ENCODE measurements at regions not wholly inside any gene's neighbourhood (a gene's known extent, or its start where the extent isn't known, plus 50 kb on each side); places are given as distances from the start of the nearest gene placed in this dataset.

DNA sequence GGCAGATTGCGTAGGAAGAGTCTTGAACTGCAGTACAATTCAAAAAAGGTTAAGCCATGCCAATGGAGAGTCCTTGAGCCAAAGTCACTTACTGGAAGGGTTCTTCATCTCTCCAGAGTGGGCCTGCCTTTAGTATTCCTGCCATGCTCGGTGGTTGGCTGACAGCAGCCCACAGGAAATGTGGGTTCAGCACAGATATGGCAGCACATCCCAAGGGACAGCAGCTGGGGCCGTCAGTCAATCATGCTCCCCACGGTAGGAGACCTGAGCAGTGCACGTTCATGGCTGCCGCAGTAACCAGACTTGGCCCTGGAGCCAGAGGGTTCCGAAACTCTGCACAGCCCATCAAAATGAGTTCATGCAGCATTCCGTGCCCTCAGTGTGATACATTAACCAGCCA lies 63.6 kb upstream of the SIRPA start:
- TF ChIP-seq, protein P1, sequence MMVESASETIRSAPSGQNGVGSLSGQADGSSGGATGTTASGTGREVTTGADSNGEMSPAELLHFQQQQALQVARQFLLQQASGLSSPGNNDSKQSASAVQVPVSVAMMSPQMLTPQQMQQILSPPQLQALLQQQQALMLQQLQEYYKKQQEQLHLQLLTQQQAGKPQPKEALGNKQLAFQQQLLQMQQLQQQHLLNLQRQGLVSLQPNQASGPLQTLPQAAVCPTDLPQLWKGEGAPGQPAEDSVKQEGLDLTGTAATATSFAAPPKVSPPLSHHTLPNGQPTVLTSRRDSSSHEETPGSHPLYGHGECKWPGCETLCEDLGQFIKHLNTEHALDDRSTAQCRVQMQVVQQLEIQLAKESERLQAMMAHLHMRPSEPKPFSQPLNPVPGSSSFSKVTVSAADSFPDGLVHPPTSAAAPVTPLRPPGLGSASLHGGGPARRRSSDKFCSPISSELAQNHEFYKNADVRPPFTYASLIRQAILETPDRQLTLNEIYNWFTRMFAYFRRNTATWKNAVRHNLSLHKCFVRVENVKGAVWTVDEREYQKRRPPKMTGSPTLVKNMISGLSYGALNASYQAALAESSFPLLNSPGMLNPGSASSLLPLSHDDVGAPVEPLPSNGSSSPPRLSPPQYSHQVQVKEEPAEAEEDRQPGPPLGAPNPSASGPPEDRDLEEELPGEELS (CRISPR knock-in tag; IDR thresholded peaks at IDR 0.05): no peak
- no peak for TF ChIP-seq ELF4 (CRISPR knock-in tag; IDR thresholded peaks at IDR 0.05; ENCODE audit: low read depth)
- TF ChIP-seq, protein P2, sequence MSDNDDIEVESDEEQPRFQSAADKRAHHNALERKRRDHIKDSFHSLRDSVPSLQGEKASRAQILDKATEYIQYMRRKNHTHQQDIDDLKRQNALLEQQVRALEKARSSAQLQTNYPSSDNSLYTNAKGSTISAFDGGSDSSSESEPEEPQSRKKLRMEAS (CRISPR knock-in tag; IDR thresholded peaks at IDR 0.05): no peak
- TF ChIP-seq TEAD4 (CRISPR knock-in tag; IDR thresholded peaks at IDR 0.05): no peak
- TF ChIP-seq, protein P3, sequence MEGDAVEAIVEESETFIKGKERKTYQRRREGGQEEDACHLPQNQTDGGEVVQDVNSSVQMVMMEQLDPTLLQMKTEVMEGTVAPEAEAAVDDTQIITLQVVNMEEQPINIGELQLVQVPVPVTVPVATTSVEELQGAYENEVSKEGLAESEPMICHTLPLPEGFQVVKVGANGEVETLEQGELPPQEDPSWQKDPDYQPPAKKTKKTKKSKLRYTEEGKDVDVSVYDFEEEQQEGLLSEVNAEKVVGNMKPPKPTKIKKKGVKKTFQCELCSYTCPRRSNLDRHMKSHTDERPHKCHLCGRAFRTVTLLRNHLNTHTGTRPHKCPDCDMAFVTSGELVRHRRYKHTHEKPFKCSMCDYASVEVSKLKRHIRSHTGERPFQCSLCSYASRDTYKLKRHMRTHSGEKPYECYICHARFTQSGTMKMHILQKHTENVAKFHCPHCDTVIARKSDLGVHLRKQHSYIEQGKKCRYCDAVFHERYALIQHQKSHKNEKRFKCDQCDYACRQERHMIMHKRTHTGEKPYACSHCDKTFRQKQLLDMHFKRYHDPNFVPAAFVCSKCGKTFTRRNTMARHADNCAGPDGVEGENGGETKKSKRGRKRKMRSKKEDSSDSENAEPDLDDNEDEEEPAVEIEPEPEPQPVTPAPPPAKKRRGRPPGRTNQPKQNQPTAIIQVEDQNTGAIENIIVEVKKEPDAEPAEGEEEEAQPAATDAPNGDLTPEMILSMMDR (IDR thresholded peaks at IDR 0.05): no peak

Measured in WTC11 (cell line).